Activated effector memory CD4-positive, alpha-beta T cell treated with Interleukin-2 at 50 U/mL for 16 hours (primary cell): ENCODE measurements at regions not wholly inside any gene's neighbourhood (a gene's known extent, or its start where the extent isn't known, plus 50 kb on each side); places are given as distances from the start of the nearest gene placed in this dataset.

Source experiments
- DNase-seq: peaks from one replicate; pipeline ENCODE4 v3.0.0-alpha.2; 2020

GRCh38 chr6:156647140-156647784 is 129.9 kb upstream of the ARID1B start:
- no peak for DNase-seq

- no peak for DNase-seq
These were observed 130.7 kb upstream of the ARID1B start for GRCh38 chr6:156646496-156646895.

DNA sequence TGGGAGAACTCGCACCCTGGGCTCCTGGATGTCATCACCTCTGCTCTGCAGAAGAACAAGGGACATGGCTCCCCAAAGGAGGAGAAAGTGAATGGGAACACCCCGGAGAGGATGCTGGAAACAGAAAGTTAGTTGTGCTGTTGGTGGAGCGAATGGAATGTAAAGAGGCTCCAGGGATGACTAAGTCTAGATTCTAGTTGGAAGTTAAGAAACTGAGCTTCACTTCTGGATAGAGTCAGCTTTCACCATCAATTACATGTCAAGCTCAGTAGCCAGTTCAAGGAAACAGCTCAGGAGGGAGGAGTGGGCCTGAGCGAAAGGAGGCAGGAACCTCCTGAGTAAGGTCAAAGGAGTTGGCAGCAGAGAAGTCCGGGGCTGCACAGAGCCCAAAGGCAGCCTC is 132.1 kb upstream of the ARID1B start:
- no peak for DNase-seq

GRCh38 chr6:156639009-156639721 is 138.0 kb upstream of the ARID1B start:
- DNase-seq, result no peak

DNA sequence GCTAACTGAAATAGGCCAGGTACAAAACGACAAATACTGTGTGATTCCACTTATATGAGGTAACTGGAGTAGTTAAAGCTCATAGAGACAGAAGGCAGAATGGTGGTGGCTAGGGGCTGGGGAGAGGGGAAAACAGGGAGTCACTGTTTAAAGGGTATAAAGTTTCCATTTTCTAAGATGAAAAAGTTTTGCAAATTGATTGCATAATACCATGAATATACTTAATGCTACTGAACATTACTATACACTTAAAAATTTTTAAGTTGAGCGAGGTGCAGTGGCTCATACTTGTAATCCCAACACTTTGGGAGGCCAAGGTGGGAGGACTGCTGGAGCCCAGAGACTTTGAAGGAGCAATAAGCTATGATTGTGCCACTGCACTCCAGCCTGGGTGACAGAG is 138.6 kb upstream of the ARID1B start:
- no peak for DNase-seq

- no peak for DNase-seq
These were observed 142.2 kb upstream of the ARID1B start for GRCh38 chr6:156634951-156635371.

GRCh38 chr6:156634048-156634447 is 143.1 kb upstream of the ARID1B start:
- no peak for DNase-seq

- no peak for DNase-seq
These were observed 143.9 kb upstream of the ARID1B start for GRCh38 chr6:156633291-156633690.

GRCh38 chr6:156630613-156631302 is 146.4 kb upstream of the ARID1B start:
- DNase-seq, result no peak

DNA sequence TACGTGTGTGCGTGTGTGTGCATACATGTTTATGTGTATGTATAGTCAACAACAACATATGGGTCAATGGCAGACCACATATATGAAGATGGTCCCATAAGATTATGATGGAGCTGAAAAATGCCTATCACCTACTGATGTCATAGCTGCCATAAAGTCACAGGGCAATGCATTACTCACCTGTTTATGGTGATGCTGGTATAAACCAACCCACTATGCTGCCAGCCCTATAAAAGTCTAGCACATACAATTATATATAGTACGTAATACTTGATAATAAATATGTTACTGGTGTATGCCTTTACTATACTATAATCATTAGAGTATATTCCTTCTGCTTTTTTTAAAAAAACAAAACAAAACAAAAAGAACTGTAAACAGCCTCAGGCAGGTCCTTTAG is 148.4 kb upstream of the ARID1B start:
- DNase-seq, result no peak

- DNase-seq, result no peak
These were observed 149.7 kb upstream of the ARID1B start for GRCh38 chr6:156627524-156627923.

- no peak for DNase-seq
These were observed 155.0 kb upstream of the ARID1B start for GRCh38 chr6:156622185-156622584.

DNA sequence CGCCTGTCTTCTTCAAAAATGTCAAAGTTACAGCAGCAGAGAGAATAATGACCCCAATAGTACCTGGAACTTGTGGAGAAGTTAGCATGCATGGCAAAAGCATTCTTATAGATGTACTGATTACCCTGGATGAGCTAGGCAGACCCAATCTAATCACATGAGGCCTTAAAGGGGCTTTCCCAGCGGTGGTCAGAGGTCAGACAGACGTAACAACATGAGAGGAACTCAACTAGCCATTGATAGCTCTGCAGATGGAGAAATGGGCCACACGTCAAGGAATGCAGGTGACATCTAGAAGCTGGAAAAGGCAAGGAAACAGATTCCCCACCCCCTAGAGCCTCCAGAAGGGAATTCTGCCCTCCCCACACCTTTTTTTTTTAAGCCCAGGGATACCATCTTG is 156.8 kb upstream of the ARID1B start:
- no peak for DNase-seq

GRCh38 chr6:156618600-156619205 is 158.5 kb upstream of the ARID1B start:
- no peak for DNase-seq

GRCh38 chr6:156617941-156618340 is 159.2 kb upstream of the ARID1B start:
- DNase-seq, result no peak

- DNase-seq, result no peak
These were observed 159.8 kb upstream of the ARID1B start for GRCh38 chr6:156617376-156617775.

DNA sequence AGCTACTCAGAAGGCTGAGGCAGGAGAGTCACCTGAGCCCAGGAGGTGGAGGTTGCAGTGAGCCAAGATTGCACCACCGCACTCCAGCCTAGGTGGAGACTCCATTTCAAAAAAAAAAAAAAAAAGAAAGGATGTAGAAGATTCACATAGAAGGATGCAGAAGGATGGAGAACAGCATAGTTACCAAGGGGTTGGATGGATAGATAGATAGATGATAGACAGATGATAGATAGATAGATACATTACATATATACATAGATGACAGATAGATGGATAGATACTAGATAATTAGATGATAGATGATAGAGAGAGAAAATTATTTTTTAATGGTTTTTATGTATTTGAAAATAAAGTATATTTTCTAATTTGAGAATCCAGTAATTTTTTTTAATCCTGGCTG is 160.7 kb upstream of the ARID1B start:
- no peak for DNase-seq

GRCh38 chr6:156613996-156614395 is 163.2 kb upstream of the ARID1B start:
- no peak for DNase-seq

DNA sequence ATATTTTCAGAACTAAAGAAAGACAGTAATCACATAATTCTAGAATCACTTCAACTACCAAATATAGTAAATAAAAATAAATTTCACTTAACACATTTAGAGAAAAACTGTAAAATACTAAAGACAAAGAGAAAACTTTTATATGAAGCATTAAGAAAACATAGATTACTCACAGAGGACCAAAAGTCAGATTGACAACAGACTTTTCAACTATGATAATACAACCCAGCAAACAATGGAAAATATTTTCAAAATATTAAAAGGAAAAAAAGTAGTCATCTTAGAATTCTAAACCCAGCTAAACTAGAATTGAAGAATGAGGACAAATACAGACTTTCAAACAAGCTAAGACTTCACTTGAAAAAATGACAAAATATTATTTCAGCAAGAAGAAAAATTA is 164.8 kb upstream of the ARID1B start:
- no peak for DNase-seq

DNA sequence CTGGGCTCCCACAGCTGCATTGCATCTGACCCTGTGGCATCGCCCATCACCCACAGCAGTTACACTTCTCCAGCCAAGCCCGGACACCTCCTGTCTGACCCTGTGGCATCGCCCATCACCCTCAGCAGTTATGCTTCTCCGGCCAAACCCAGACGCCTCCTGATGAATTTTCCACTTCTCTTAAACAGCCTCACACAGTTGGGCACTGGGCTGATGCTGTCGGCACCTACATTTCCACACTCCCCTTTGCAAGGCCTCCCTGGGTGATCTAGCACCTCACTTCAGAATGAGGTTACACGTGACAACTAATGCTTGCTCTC is 175.2 kb upstream of the ARID1B start:
- DNase-seq, result no peak

DNA sequence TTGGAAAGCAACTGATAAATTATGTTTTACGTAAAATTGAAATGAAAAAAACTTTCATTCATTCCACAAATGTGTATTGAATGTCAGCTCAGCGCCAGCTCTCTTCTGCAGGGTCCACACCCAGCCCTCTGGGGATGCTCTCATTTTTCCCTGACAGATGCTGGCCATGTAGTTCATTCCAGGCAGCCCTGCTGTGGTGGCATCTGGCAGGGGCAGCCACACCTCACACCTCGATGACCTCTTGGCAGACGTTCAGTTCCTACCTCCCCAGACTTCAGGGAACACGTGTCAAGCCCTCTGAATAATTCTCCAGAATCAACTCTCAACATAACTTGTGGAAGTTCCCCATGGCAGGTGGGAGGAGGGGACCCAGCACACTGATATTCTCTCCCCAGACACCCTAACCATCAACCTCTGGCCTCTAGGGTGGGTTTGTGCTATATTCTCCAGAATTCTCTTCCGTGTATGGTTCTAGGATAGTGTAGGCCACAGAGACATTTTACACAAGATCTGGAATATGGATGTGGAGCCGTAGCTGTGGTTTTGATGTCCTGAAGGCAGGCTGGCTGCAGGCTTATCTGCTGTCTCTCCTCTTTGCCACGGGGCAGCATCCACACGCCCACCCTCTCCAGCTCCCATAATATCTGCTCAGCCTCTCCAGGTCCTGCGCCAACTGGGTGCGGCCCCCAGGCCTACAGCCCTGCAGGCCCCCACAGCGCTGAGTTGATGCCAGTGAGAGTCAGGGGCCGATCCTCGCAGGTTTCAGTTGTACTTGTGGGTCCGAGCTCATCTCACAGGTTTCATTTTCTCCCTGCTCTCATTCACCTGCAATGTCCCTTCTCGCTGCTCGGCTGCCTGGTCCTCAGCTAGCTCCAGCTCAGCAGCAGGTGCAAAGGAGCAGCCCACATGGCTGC is 175.8 kb upstream of the ARID1B start:
- no peak for DNase-seq

- no peak for DNase-seq
These were observed 176.5 kb upstream of the ARID1B start for GRCh38 chr6:156600678-156601077.
